ENCODE measurements at regions not wholly inside any gene's neighbourhood (a gene's known extent, or its start where the extent isn't known, plus 50 kb on each side); places are given as distances from the start of the nearest gene placed in this dataset.
"Not testable (repeated sequence)": the region's sequence is repeated elsewhere in the genome, so short reads cannot be mapped to it uniquely, and the experiment has no call there.

- DNase-seq, ATAC-seq: not testable (repeated sequence)
These were observed 62.8 kb downstream of the ARHGAP11B start for GRCh38 chr15:30688684-30689083.

GRCh38 chr15:30690153-30690552 is 64.2 kb downstream of the ARHGAP11B start:
- not testable (repeated sequence) for ATAC-seq, DNase-seq

- ATAC-seq, DNase-seq: not testable (repeated sequence)
These were observed 69.9 kb downstream of the ARHGAP11B start for GRCh38 chr15:30695811-30696210.

- ATAC-seq, result peak; percentile 77
- not testable (repeated sequence) for DNase-seq
These were observed 70.7 kb downstream of the ARHGAP11B start for GRCh38 chr15:30696439-30697314.

- DNase-seq, result not testable (repeated sequence)
- peak; percentile 55 for ATAC-seq
These were observed 71.4 kb downstream of the ARHGAP11B start for GRCh38 chr15:30697315-30697685.

- ATAC-seq, DNase-seq: not testable (repeated sequence)
These were observed 74.2 kb downstream of the ARHGAP11B start for GRCh38 chr15:30700006-30700597.

GRCh38 chr15:30707976-30708685 is 82.2 kb downstream of the ARHGAP11B start:
- not testable (repeated sequence) for ATAC-seq, DNase-seq

- peak; percentile 19 for ATAC-seq
- not testable (repeated sequence) for DNase-seq
These were observed 82.9 kb downstream of the ARHGAP11B start for GRCh38 chr15:30708809-30709208.

GRCh38 chr15:30718038-30718643 is 92.2 kb downstream of the ARHGAP11B start:
- not testable (repeated sequence) for DNase-seq, ATAC-seq

- not testable (repeated sequence) for ATAC-seq, DNase-seq
These were observed 93.4 kb downstream of the ARHGAP11B start for GRCh38 chr15:30719363-30719762.

- ATAC-seq, DNase-seq: not testable (repeated sequence)
These were observed 94.9 kb downstream of the ARHGAP11B start for GRCh38 chr15:30720825-30721224.

GRCh38 chr15:30721529-30721928 is 95.6 kb downstream of the ARHGAP11B start:
- not testable (repeated sequence) for ATAC-seq, DNase-seq

GRCh38 chr15:30723540-30724175 is 97.7 kb downstream of the ARHGAP11B start:
- DNase-seq, ATAC-seq: not testable (repeated sequence)

GRCh38 chr15:30729880-30730590 is 104.1 kb downstream of the ARHGAP11B start:
- not testable (repeated sequence) for DNase-seq, ATAC-seq

GRCh38 chr15:30730633-30731032 is 104.7 kb downstream of the ARHGAP11B start:
- not testable (repeated sequence) for ATAC-seq, DNase-seq

GRCh38 chr15:30732100-30732499 is 106.2 kb downstream of the ARHGAP11B start:
- ATAC-seq, DNase-seq: not testable (repeated sequence)

GRCh38 chr15:30735884-30736564 is 110.1 kb downstream of the ARHGAP11B start:
- DNase-seq, ATAC-seq: not testable (repeated sequence)

- not testable (repeated sequence) for DNase-seq, ATAC-seq
These were observed 116.9 kb downstream of the ARHGAP11B start for GRCh38 chr15:30742796-30743195.

GRCh38 chr15:30749048-30749447 is 123.1 kb downstream of the ARHGAP11B start:
- not testable (repeated sequence) for DNase-seq, ATAC-seq
